SU-DHL-6 (cell line): ENCODE measurements at regions not wholly inside any gene's neighbourhood (a gene's known extent, or its start where the extent isn't known, plus 50 kb on each side); places are given as distances from the start of the nearest gene placed in this dataset.

Experiments used
- CTCF ChIP-seq: fragments of 200-600 bp; sonication (generic); IDR thresholded peaks from one replicate; pipeline ENCODE4 v1.5.1; 2017; ENCODE audit warnings: antibody characterized with exemption, mild to moderate bottlenecking, low read length, moderate library complexity; ENCODE audit not compliant: insufficient read depth, poor library complexity, severe bottlenecking
- EZH2phosphoT487 ChIP-seq: fragments of 200-600 bp; sonication (generic), shearing (Covaris generic); conservative IDR thresholded peaks from 2 replicates; pipeline ENCODE4 v1.6.1; 2018; ENCODE audit warnings: mild to moderate bottlenecking, antibody characterized with exemption, low read length, moderate library complexity, mixed read lengths

- no peak for TF ChIP-seq CTCF
- no peak for TF ChIP-seq EZH2phosphoT487
Measured at GRCh38 chr2:239606741-239607516, 206.1 kb upstream of the HDAC4 start.
